ENCODE measurements at regions not wholly inside any gene's neighbourhood (a gene's known extent, or its start where the extent isn't known, plus 50 kb on each side); places are given as distances from the start of the nearest gene placed in this dataset.

- TF ChIP-seq POLR2A (IDR thresholded peaks at IDR 0.05; ENCODE audit: low read depth, low read length) (no peak), POU2F2 (IDR thresholded peaks at IDR 0.05; ENCODE audit: low read depth, low read length) (no peak), PAX5 (IDR thresholded peaks at IDR 0.05; ENCODE audit: insufficient read depth, low read length, severe bottlenecking) (no peak), SPI1 (IDR thresholded peaks at IDR 0.05; ENCODE audit: low read depth, low read length) (no peak), TAF1 (IDR thresholded peaks at IDR 0.05; ENCODE audit: low read depth, low read length) (no peak), POLR2AphosphoS5 (IDR thresholded peaks at IDR 0.05; ENCODE audit: low read depth, low read length) (no peak)
- DNase-seq (ENCODE audit: insufficient read length, low spot score) = no peak
- no peak for FAIRE-seq
Observed at GRCh38 chr22:48398181-48398905, 1429.3 kb downstream of the BRD1 start.

DNA sequence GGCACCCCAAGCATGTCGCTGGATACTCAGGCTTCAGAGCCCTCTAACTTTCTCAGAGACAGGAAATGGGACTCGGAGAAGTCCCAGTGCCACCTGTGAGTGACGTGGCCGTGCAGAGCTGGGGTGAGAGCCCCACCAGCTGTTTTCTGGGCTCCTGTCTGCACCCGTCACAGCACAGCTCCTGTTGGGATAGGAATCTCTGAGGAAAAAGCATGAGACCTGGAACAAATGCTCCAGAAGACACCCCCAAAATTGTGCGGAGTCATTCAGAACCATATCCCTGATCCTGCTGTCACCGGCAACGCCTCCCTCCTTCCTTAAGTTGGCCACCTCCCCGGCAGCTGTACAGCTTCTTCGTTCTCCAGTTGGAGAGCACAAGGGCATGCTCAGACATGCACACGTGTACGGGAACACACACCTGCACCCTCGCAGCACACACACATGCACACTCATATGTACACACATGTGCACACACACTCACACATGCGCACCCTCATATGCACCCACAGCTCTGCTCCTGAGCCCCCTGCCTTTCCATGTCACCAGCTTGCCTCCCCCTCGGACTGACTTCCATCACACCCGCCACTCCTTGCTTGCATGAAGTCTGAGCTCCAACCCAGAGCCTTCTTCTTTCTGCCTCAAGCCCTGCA is 1430.0 kb downstream of the BRD1 start:
- DNase-seq (ENCODE audit: insufficient read length, low spot score) (no peak), FAIRE-seq (no peak)
- no peak for TF ChIP-seq SPI1 (IDR thresholded peaks at IDR 0.05; ENCODE audit: low read depth, low read length)
- no peak for TF ChIP-seq POLR2AphosphoS5 (IDR thresholded peaks at IDR 0.05; ENCODE audit: low read depth, low read length)
- no peak for TF ChIP-seq TAF1 (IDR thresholded peaks at IDR 0.05; ENCODE audit: low read depth, low read length)
- TF ChIP-seq PAX5 (IDR thresholded peaks at IDR 0.05; ENCODE audit: insufficient read depth, low read length, severe bottlenecking) = no peak
- no peak for TF ChIP-seq POU2F2 (IDR thresholded peaks at IDR 0.05; ENCODE audit: low read depth, low read length)
- TF ChIP-seq POLR2A (IDR thresholded peaks at IDR 0.05; ENCODE audit: low read depth, low read length) = no peak

- no peak for FAIRE-seq
- TF ChIP-seq SPI1 (IDR thresholded peaks at IDR 0.05; ENCODE audit: low read depth, low read length) = no peak
- TF ChIP-seq POLR2AphosphoS5 (IDR thresholded peaks at IDR 0.05; ENCODE audit: low read depth, low read length) = no peak
- TF ChIP-seq TAF1 (IDR thresholded peaks at IDR 0.05; ENCODE audit: low read depth, low read length) = no peak
- no peak for TF ChIP-seq POU2F2 (IDR thresholded peaks at IDR 0.05; ENCODE audit: low read depth, low read length)
- TF ChIP-seq POLR2A (IDR thresholded peaks at IDR 0.05; ENCODE audit: low read depth, low read length) = no peak
- no peak for TF ChIP-seq PAX5 (IDR thresholded peaks at IDR 0.05; ENCODE audit: insufficient read depth, low read length, severe bottlenecking)
Observed at GRCh38 chr22:48396785-48397530, 1430.7 kb downstream of the BRD1 start.

DNA sequence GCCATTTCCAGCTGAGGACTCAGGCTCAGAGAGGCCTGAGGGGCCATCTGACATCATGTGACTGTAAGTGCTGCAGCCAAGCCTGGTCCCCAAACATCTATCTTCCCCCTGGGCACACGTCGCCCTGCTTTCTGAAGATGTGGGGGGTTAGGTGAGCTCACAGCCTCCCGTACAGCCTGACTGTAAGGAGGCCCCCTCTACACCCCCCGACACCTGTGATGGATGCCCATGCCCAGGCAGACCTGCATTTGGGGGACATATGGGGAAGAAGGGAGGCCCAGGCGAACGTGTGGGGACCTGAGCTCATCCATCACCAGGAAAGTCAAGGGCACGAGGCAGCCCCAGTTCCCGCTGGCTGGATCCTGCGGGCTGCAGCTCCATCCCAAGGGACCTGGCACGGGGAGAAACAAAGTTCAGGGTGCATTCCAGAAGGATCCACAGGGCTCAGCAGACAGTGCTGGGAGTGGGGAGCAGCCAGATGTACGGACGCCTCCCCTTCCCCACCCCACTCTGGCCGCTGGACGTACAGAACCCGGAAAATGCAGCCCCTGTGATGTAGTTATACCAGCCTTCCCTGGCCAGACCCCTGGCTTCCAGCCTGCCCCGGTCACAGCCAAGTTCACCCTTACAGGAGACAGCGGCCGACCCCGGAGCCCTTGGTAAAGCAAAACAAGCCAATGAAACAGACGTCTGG is 1431.4 kb downstream of the BRD1 start:
- no peak for FAIRE-seq
- TF ChIP-seq TAF1 (IDR thresholded peaks at IDR 0.05; ENCODE audit: low read depth, low read length) (no peak), POU2F2 (IDR thresholded peaks at IDR 0.05; ENCODE audit: low read depth, low read length) (no peak), PAX5 (IDR thresholded peaks at IDR 0.05; ENCODE audit: insufficient read depth, low read length, severe bottlenecking) (no peak), POLR2A (IDR thresholded peaks at IDR 0.05; ENCODE audit: low read depth, low read length) (no peak), POLR2AphosphoS5 (IDR thresholded peaks at IDR 0.05; ENCODE audit: low read depth, low read length) (no peak), SPI1 (IDR thresholded peaks at IDR 0.05; ENCODE audit: low read depth, low read length) (no peak)
- DNase-seq (ENCODE audit: insufficient read length, low spot score) = no peak

More at GRCh38 chr22:48396785-48397530, 1430.7 kb downstream of the BRD1 start:
- no peak for DNase-seq (ENCODE audit: insufficient read length, low spot score)

DNA sequence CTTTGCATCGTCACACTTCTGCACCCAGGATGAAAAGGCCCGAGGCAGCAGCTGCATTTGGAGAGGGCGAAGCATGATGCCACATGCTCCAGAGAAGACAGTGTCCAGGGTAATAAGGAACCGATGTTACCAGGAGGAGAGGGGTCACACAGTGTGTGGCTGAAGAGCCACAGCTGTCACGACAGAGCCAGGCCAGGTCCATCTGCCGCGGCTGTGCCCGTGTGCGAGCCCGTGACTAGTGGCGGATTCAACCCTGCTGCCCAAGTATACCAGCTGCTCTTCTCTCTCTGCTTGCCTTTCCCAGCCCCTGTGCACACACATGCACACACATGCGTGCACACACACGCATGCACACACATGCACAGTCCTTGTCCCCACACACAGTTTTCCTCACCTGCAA is 1432.5 kb downstream of the BRD1 start:
- TF ChIP-seq PAX5 (IDR thresholded peaks at IDR 0.05; ENCODE audit: insufficient read depth, low read length, severe bottlenecking) (no peak), TAF1 (IDR thresholded peaks at IDR 0.05; ENCODE audit: low read depth, low read length) (no peak), POU2F2 (IDR thresholded peaks at IDR 0.05; ENCODE audit: low read depth, low read length) (no peak), SPI1 (IDR thresholded peaks at IDR 0.05; ENCODE audit: low read depth, low read length) (no peak), POLR2A (IDR thresholded peaks at IDR 0.05; ENCODE audit: low read depth, low read length) (no peak), POLR2AphosphoS5 (IDR thresholded peaks at IDR 0.05; ENCODE audit: low read depth, low read length) (no peak)
- DNase-seq (ENCODE audit: insufficient read length, low spot score) (no peak), FAIRE-seq (no peak)

GRCh38 chr22:48394787-48395186 is 1432.9 kb downstream of the BRD1 start:
- DNase-seq (ENCODE audit: insufficient read length, low spot score) (no peak), FAIRE-seq (no peak)
- TF ChIP-seq POU2F2 (IDR thresholded peaks at IDR 0.05; ENCODE audit: low read depth, low read length) = no peak
- no peak for TF ChIP-seq POLR2AphosphoS5 (IDR thresholded peaks at IDR 0.05; ENCODE audit: low read depth, low read length)
- TF ChIP-seq PAX5 (IDR thresholded peaks at IDR 0.05; ENCODE audit: insufficient read depth, low read length, severe bottlenecking) = no peak
- TF ChIP-seq SPI1 (IDR thresholded peaks at IDR 0.05; ENCODE audit: low read depth, low read length) = no peak

DNA sequence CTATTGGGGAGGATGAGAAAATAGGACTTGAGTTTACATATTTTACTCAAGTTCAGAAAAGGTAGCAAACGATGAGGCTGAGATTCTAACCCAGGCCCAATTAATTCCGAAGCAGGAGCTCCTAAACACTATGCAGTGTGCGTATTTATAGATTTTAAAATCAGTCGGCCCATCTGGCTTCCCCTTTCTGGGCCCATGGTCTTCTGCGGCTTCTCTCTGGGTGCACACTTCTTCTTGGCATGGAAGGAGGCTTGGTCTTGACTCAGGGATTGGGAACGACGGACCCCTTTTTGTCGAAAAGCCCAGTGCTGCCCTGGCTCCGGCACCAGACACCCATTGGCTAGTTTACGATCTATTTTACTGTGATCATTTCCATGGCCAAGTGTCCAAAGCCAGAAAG is 1433.8 kb downstream of the BRD1 start:
- TF ChIP-seq POLR2AphosphoS5 (IDR thresholded peaks at IDR 0.05; ENCODE audit: low read depth, low read length) (no peak), SPI1 (IDR thresholded peaks at IDR 0.05; ENCODE audit: low read depth, low read length) (no peak), POLR2A (IDR thresholded peaks at IDR 0.05; ENCODE audit: low read depth, low read length) (no peak), TAF1 (IDR thresholded peaks at IDR 0.05; ENCODE audit: low read depth, low read length) (no peak), POU2F2 (IDR thresholded peaks at IDR 0.05; ENCODE audit: low read depth, low read length) (no peak), PAX5 (IDR thresholded peaks at IDR 0.05; ENCODE audit: insufficient read depth, low read length, severe bottlenecking) (no peak)
- FAIRE-seq (no peak), DNase-seq (ENCODE audit: insufficient read length, low spot score) (no peak)

DNA sequence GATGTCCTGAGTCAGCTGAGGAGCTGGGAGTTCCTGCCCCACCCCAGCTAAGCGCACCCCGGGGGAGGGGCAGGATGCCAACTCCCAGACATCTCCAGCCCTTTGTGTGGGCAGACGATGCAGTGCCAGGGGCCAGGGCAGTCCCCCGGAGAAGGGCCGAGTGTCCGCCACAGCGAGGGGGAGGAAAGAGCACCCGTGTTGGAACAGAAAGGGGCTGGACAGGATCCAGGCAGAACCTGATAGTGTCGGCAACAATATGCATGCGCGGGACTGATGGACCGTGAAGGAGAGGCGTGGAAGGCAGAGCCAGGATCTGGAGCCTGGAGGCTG is 1434.7 kb downstream of the BRD1 start:
- no peak for TF ChIP-seq POLR2AphosphoS5 (IDR thresholded peaks at IDR 0.05; ENCODE audit: low read depth, low read length)
- TF ChIP-seq TAF1 (IDR thresholded peaks at IDR 0.05; ENCODE audit: low read depth, low read length) = no peak
- TF ChIP-seq POU2F2 (IDR thresholded peaks at IDR 0.05; ENCODE audit: low read depth, low read length) = no peak
- TF ChIP-seq SPI1 (IDR thresholded peaks at IDR 0.05; ENCODE audit: low read depth, low read length) = no peak
- no peak for TF ChIP-seq PAX5 (IDR thresholded peaks at IDR 0.05; ENCODE audit: insufficient read depth, low read length, severe bottlenecking)
- TF ChIP-seq POLR2A (IDR thresholded peaks at IDR 0.05; ENCODE audit: low read depth, low read length) = no peak
- no peak for FAIRE-seq

More for the DNA sequence above, 1434.7 kb downstream of the BRD1 start:
- DNase-seq (ENCODE audit: insufficient read length, low spot score) = no peak

Data from GM12891 (cell line).